ENCODE measurements at regions not wholly inside any gene's neighbourhood (a gene's known extent, or its start where the extent isn't known, plus 50 kb on each side); places are given as distances from the start of the nearest gene placed in this dataset.

DNA sequence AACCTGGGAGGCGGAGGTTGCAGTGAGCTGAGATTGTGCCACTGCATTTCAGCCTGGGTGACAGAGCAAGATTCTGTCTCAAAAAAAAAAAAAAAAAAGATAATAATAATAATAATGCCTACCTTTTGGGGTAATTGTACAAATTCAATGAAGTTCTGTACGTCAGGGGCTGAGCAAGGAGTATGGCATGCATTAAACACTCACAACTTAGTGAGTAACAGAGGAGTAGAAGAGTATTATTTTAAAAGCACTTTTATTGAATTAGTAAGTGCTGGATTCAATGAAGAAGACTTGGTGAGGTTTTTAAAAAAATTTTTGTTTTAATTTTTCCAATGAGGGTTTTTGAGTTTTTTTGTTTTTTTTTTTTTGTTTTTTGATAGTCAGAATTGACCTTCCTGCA, 783.6 kb upstream of the TBX3 start:
- no peaks in the 10 kb centered on the region for H3K9me2 ChIP-seq (ENCODE audit: low read depth, low read length)
- TF ChIP-seq EZH2 (IDR thresholded peaks at IDR 0.05; ENCODE audit: borderline replicate concordance, low read length) = no peak
- TF ChIP-seq, protein P1, sequence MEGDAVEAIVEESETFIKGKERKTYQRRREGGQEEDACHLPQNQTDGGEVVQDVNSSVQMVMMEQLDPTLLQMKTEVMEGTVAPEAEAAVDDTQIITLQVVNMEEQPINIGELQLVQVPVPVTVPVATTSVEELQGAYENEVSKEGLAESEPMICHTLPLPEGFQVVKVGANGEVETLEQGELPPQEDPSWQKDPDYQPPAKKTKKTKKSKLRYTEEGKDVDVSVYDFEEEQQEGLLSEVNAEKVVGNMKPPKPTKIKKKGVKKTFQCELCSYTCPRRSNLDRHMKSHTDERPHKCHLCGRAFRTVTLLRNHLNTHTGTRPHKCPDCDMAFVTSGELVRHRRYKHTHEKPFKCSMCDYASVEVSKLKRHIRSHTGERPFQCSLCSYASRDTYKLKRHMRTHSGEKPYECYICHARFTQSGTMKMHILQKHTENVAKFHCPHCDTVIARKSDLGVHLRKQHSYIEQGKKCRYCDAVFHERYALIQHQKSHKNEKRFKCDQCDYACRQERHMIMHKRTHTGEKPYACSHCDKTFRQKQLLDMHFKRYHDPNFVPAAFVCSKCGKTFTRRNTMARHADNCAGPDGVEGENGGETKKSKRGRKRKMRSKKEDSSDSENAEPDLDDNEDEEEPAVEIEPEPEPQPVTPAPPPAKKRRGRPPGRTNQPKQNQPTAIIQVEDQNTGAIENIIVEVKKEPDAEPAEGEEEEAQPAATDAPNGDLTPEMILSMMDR (IDR thresholded peaks at IDR 0.05; ENCODE audit: low read length) = no peak
- H3K79me2 ChIP-seq (ENCODE audit: insufficient read depth, low read length) = no peaks in the 10 kb centered on the region
- H3K27me3 ChIP-seq (ENCODE audit: insufficient read depth, low read length) = no peaks in the 10 kb centered on the region
- no peaks in the 10 kb centered on the region for H4K20me1 ChIP-seq (ENCODE audit: insufficient read depth, low read length)
- no peak overlapping the region for H3K27ac ChIP-seq (ENCODE audit: low read depth, low read length, poor library complexity, severe bottlenecking)
- no peak overlapping the region for H2AFZ ChIP-seq (ENCODE audit: low read length)
- no peaks in the 10 kb centered on the region for H3K4me1 ChIP-seq (ENCODE audit: insufficient read depth, low read length, severe bottlenecking)
- H3K4me2 ChIP-seq (ENCODE audit: low read length) = no peak overlapping the region
- no peak overlapping the region for H3K4me3 ChIP-seq (ENCODE audit: low read depth, low read length, poor library complexity, severe bottlenecking)
- H3K36me3 ChIP-seq (ENCODE audit: insufficient read depth, low read length) = no peaks in the 10 kb centered on the region
- H3K9ac ChIP-seq (ENCODE audit: low read length) = no peak overlapping the region
- H3K9me3 ChIP-seq (ENCODE audit: low read length) = no peaks in the 10 kb centered on the region
- no peaks in the 10 kb centered on the region for H3F3A ChIP-seq (ENCODE audit: insufficient read depth, low read length)

DNA sequence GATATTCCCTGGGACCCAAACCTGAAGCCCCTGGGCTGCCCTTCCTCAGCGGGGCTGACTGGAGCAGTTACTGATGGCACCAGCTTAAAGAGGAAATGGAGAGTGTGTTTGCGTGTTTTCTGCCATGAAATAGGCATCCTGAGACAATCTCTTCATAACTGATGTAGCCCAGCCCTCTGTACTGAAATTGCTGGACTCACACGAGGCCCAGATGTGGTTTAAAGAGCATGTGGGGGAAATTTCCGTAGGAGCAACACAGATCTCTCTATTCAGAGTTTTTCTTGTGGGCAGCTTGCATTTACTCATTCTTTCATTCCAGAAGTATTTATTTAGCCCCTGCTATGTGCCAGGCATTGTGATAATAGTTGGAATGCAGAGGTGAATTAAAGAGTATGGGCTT, 782.1 kb upstream of the TBX3 start:
- Histone ChIP-seq H4K20me1 (ENCODE audit: insufficient read depth, low read length) (no peaks in the 10 kb centered on the region), H3F3A (ENCODE audit: insufficient read depth, low read length) (no peaks in the 10 kb centered on the region), H3K27ac (ENCODE audit: low read depth, low read length, poor library complexity, severe bottlenecking) (no peak overlapping the region), H3K27me3 (ENCODE audit: insufficient read depth, low read length) (no peaks in the 10 kb centered on the region), H3K4me3 (ENCODE audit: low read depth, low read length, poor library complexity, severe bottlenecking) (no peak overlapping the region), H3K4me2 (ENCODE audit: low read length) (no peak overlapping the region), H3K9me3 (ENCODE audit: low read length) (peaks cover 3% of the 10 kb centered on the region; the same call in 1 of the 2 replicates), H3K9ac (ENCODE audit: low read length) (no peak overlapping the region), H3K9me2 (ENCODE audit: low read depth, low read length) (no peaks in the 10 kb centered on the region), H3K79me2 (ENCODE audit: insufficient read depth, low read length) (no peaks in the 10 kb centered on the region), H2AFZ (ENCODE audit: low read length) (no peak overlapping the region), H3K36me3 (ENCODE audit: insufficient read depth, low read length) (no peaks in the 10 kb centered on the region), H3K4me1 (ENCODE audit: insufficient read depth, low read length, severe bottlenecking) (no peaks in the 10 kb centered on the region)
- TF ChIP-seq EZH2 (IDR thresholded peaks at IDR 0.05; ENCODE audit: borderline replicate concordance, low read length) = no peak
- TF ChIP-seq, protein P1 (IDR thresholded peaks at IDR 0.05; ENCODE audit: low read length) = no peak

DNA sequence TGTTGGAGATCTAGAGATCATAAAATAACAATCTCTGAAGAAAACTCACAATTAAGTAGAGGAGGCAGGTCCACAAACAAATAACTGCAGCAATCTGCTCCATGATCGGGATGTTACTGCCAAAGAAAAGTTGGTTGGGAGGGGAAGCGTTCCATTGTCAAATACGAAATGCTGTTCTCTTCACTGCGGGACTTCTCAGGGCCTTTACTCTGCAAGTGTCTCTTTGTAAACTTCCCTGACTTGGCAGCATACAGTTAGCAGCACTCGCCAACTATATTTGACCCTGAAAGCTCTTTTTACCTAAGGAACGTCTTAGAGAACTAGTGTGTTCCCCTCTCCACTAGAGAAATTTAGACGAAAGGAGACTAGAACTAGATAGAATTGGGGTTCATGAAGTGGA, 780.7 kb upstream of the TBX3 start:
- no peak overlapping the region for H3K4me3 ChIP-seq (ENCODE audit: low read depth, low read length, poor library complexity, severe bottlenecking)
- H3K79me2 ChIP-seq (ENCODE audit: insufficient read depth, low read length) = no peaks in the 10 kb centered on the region
- TF ChIP-seq, protein P1 (IDR thresholded peaks at IDR 0.05; ENCODE audit: low read length) = no peak
- no peak for TF ChIP-seq EZH2 (IDR thresholded peaks at IDR 0.05; ENCODE audit: borderline replicate concordance, low read length)
- no peaks in the 10 kb centered on the region for H3K36me3 ChIP-seq (ENCODE audit: insufficient read depth, low read length)
- H3K27ac ChIP-seq (ENCODE audit: low read depth, low read length, poor library complexity, severe bottlenecking) = no peak overlapping the region
- peaks cover 3% of the 10 kb centered on the region; the same call in 1 of the 2 replicates for H3K9me3 ChIP-seq (ENCODE audit: low read length)
- H4K20me1 ChIP-seq (ENCODE audit: insufficient read depth, low read length) = no peaks in the 10 kb centered on the region
- H3K4me2 ChIP-seq (ENCODE audit: low read length) = no peak overlapping the region
- H3K9ac ChIP-seq (ENCODE audit: low read length) = no peak overlapping the region
- H3K4me1 ChIP-seq (ENCODE audit: insufficient read depth, low read length, severe bottlenecking) = no peaks in the 10 kb centered on the region
- H2AFZ ChIP-seq (ENCODE audit: low read length) = no peak overlapping the region
- H3K27me3 ChIP-seq (ENCODE audit: insufficient read depth, low read length) = no peaks in the 10 kb centered on the region
- no peaks in the 10 kb centered on the region for H3F3A ChIP-seq (ENCODE audit: insufficient read depth, low read length)
- H3K9me2 ChIP-seq (ENCODE audit: low read depth, low read length) = no peaks in the 10 kb centered on the region

Measured in OCI-LY1 (cell line).